Right lobe of liver (tissue), 6 donors: ENCODE measurements at regions not wholly inside any gene's neighbourhood (a gene's known extent, or its start where the extent isn't known, plus 50 kb on each side); places are given as distances from the start of the nearest gene placed in this dataset.

Experiments used
- ATAC-seq, 4 donors: fragments of 200-7000 bp; cut with Tn5 transposase; one replicate each; pipeline ENCODE4 v1.9.1; 2020; ENCODE audit warnings: mild to moderate bottlenecking in 4 of 4, moderate library complexity in 4 of 4
- DNase-seq, 3 donors: peaks; one replicate each; pipeline ENCODE4 v3.0.0-alpha.2; 2020
- H3K27ac ChIP-seq, 3 donors: fragments of 200-600 bp; one replicate each; pipeline ENCODE4 v1.8.0; 2022
- H3K27me3 ChIP-seq, 2 donors: fragments of 200-600 bp; one replicate each; pipeline ENCODE4 v1.8.0; 2022
- H3K36me3 ChIP-seq, 4 donors: fragments of 200-600 bp; sonication (generic) in 1 of 4; one replicate each; pipeline versions ENCODE4 v1.5.1 to v1.8.0; 2017 to 2022; ENCODE audit warnings: control low read depth in 1 of 4
- H3K4me1 ChIP-seq, 4 donors: fragments of 200-600 bp; sonication (generic) in 1 of 4; one replicate each; pipeline versions ENCODE4 v1.5.1 to v1.8.0; 2017 to 2022; ENCODE audit warnings: control low read depth in 1 of 4
- H3K4me3 ChIP-seq, 3 donors: fragments of 200-600 bp; one replicate each; pipeline ENCODE4 v1.8.0; 2022
- H3K9me3 ChIP-seq, 4 donors: fragments of 200-600 bp; sonication (generic) in 1 of 4; one replicate each; pipeline versions ENCODE4 v1.5.1 to v1.8.0; 2017 to 2022; ENCODE audit warnings: control low read depth in 1 of 4
- POLR2A ChIP-seq: fragments of 450-650 bp; IDR thresholded peaks from one replicate; pipeline ENCODE4 v1.6.1; 2017; ENCODE audit warnings: antibody characterized with exemption, mild to moderate bottlenecking
- WGBS: methylation state at CpG from one replicate; pipeline ENCODE4 v1.1.6; 2018; ENCODE audit warnings: low coverage, low lambda C conversion rate; ENCODE audit not compliant: insufficient coverage; ENCODE audit errors: missing lambda C conversion rate; 5-methylcytosine and 5-hydroxymethylcytosine counted together
- intact Hi-C, 2 donors: fragments of 100-400 bp; cut with DNase I; formaldehyde crosslinking; loops; one replicate each; pipeline versions ENCODE4 v1.11.2 to v1.14.1; 2022
- TF ChIP-seq, protein P1 (sequence below), 4 donors: fragments of 200-600 bp in 3 of 4; fragments of 450-650 bp in 1 of 4; IDR thresholded peaks; one replicate each; pipeline versions ENCODE4 v1.5.1 to v1.8.0; 2016 to 2022; ENCODE audit warnings: antibody characterized with exemption in 4 of 4, mild to moderate bottlenecking in 2 of 4
- donor health status: DM: no; HTN: yes; CAD: no.
- donor health status: DM: no; HTN: no; CAD: no.
- donor health status: DM: no; HTN: no; CAD: no.
- donor health status: DM: no; HTN: yes; CAD: no.
- donor health status: DM: no; HTN: yes; CAD: no.

DNA sequence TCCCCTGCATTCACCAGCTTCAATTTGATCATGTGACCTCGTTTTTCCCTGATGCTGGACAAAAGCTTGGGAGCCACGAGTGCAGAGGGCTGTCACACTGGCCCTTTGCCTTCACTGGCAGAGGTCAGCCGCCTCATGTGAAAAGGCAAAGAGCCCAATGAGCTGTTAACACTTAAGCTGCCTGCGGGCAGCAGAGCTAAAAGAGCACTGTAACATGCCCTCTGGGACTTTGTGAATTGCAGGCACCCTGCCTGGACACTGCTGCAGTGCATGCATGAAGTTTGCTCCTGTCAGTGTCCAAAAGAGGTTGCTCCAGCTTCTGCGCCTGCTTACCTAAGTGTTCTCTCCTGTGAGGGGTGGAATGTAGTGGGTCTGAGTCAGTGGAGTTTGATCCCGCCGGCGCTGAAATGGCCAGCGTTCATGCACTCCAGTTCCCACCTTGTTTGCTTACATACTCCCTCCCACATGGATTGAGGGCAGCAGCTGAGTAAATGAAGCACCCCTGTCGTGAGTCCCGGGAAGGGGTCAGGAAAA, 193.7 kb downstream of the RFC3 start:
- Histone ChIP-seq H3K4me1 (no peaks in the 10 kb centered on the region), H3K27me3 (no peaks in the 10 kb centered on the region), H3K9me3 (no peaks in the 10 kb centered on the region), H3K27ac (no peak overlapping the region), H3K36me3 (no peaks in the 10 kb centered on the region), H3K4me3 (no peak overlapping the region)
- intact Hi-C loops: no loop called here
- DNase-seq (peak in 2 of 3 donors; percentile 55 to 58), ATAC-seq (peak; percentile 74 to 89 (median 80))
- TF ChIP-seq, protein P1, sequence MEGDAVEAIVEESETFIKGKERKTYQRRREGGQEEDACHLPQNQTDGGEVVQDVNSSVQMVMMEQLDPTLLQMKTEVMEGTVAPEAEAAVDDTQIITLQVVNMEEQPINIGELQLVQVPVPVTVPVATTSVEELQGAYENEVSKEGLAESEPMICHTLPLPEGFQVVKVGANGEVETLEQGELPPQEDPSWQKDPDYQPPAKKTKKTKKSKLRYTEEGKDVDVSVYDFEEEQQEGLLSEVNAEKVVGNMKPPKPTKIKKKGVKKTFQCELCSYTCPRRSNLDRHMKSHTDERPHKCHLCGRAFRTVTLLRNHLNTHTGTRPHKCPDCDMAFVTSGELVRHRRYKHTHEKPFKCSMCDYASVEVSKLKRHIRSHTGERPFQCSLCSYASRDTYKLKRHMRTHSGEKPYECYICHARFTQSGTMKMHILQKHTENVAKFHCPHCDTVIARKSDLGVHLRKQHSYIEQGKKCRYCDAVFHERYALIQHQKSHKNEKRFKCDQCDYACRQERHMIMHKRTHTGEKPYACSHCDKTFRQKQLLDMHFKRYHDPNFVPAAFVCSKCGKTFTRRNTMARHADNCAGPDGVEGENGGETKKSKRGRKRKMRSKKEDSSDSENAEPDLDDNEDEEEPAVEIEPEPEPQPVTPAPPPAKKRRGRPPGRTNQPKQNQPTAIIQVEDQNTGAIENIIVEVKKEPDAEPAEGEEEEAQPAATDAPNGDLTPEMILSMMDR (IDR thresholded peaks at IDR 0.05): no peak
- no peak for TF ChIP-seq POLR2A
- 19% methylated on average over 8 of the region's 11 CpGs for WGBS

DNA sequence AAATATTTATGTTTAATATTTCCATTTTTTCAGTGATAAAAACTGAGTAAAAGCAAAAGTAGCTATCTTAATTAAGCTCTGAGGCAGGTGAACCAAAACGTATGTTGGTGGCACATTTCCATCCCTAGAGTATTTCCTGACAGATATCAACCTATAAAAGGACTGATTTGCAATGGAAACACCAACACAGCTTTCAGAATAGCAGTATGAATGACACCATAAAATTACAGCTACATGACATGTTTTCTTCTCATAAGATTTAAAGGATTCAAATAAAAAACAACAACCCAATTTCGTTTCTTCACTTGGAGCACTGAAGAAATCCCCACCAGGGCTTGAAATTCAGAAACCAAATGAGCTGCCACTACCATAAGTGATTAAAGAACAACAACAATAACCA, 194.4 kb downstream of the RFC3 start:
- ATAC-seq (no peak), DNase-seq (no peak)
- Histone ChIP-seq H3K4me3 (no peak overlapping the region), H3K27ac (no peak overlapping the region), H3K4me1 (no peaks in the 10 kb centered on the region), H3K9me3 (no peaks in the 10 kb centered on the region), H3K36me3 (no peaks in the 10 kb centered on the region), H3K27me3 (no peaks in the 10 kb centered on the region)
- TF ChIP-seq, protein P1 (IDR thresholded peaks at IDR 0.05): no peak
- TF ChIP-seq POLR2A: no peak
- intact Hi-C loops: no loop called here
- WGBS: 60% methylated on average over 2 of the region's 2 CpGs

DNA sequence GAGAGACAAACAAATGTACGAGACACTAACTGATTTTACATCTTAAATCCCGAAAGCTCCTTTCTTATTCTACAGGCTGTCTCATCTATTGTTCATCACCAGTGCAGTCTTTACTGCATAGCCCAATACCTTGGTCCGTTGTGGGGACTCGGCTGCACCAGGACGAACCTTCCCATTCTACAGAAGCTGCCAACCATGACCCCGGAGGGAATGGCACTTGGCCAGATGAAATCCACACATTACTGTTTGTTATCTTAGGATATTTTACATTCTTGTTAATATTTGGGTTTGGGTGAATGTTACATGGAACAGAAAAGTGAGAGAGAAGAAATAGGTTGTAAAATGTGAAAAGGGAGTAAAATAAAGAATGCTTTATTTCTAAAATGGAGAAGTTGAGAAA, 195.1 kb downstream of the RFC3 start:
- no peaks in the 10 kb centered on the region for H3K9me3 ChIP-seq
- no peak overlapping the region for H3K27ac ChIP-seq
- no peak for TF ChIP-seq POLR2A
- TF ChIP-seq, protein P1 (IDR thresholded peaks at IDR 0.05): no peak
- intact Hi-C loops: no loop called here
- no peaks in the 10 kb centered on the region for H3K4me1 ChIP-seq
- H3K4me3 ChIP-seq: no peak overlapping the region
- no peak for DNase-seq
- H3K36me3 ChIP-seq: no peaks in the 10 kb centered on the region
- no peak for ATAC-seq
- 92% methylated on average over 6 of the region's 6 CpGs for WGBS
- no peaks in the 10 kb centered on the region for H3K27me3 ChIP-seq

DNA sequence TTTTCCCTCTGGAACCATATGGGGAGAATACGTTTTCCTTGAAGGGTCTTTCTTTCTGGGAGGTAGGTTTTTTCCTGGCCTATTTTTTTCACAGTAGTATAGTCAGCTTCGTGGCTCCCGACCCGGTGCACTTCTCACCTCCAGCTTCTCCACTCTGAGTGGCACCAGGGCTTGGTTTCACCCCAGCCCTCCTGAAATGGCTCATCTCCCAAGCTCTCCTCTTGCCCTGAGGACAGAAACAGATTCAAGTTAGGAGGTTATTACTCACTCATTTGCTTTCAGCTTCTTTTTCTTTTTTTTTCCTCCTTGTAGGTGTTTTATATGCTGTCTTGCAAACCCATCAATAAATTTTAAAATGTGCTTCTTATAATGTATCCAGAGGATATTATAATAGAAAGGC, 199.3 kb downstream of the RFC3 start:
- Histone ChIP-seq H3K4me1 (no peaks in the 10 kb centered on the region), H3K36me3 (no peaks in the 10 kb centered on the region), H3K27me3 (no peaks in the 10 kb centered on the region), H3K27ac (no peak overlapping the region), H3K4me3 (no peak overlapping the region), H3K9me3 (peaks cover 0 to 3% (median 0%) of the 10 kb centered on the region in 4 donors)
- intact Hi-C loops: no loop called here
- ATAC-seq (no peak), DNase-seq (no peak)
- WGBS: 42% methylated on average over 2 of the region's 4 CpGs
- TF ChIP-seq, protein P1 (IDR thresholded peaks at IDR 0.05): no peak
- TF ChIP-seq POLR2A: no peak

DNA sequence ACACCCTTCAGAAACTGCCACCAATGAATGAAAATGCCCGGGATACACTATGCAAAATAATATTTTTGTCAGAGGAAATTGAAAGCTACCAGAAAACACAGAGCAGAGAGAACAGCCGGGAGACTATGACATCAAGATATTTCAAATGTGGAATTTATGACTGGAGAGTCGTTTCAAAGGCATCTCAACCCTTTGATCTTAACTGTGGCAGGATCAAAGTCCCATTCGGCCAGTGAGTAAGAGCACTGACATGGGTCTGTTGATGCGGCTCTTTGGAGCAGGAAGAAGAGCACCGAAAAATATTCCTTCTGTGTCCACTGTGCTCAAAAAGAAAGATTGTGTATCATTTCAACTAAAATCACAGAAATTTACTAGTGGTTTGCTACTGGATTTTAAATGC, 201.9 kb downstream of the RFC3 start:
- DNase-seq: no peak
- TF ChIP-seq, protein P1 (IDR thresholded peaks at IDR 0.05): no peak
- TF ChIP-seq POLR2A: no peak
- 37% methylated on average over 6 of the region's 6 CpGs for WGBS
- intact Hi-C loops: no loop called here
- Histone ChIP-seq H3K4me1 (no peaks in the 10 kb centered on the region), H3K4me3 (no peak overlapping the region), H3K27ac (no peak overlapping the region), H3K36me3 (no peaks in the 10 kb centered on the region), H3K9me3 (peaks cover 0 to 3% (median 0%) of the 10 kb centered on the region in 4 donors), H3K27me3 (no peaks in the 10 kb centered on the region)
- ATAC-seq: peak in 3 of 4 donors; percentile 60 to 86 (median 64)
